Activated T-helper 9 cell treated with anti-CD3 and anti-CD28 coated beads, Interleukin-2, amount 50 U/mL, for 16 hours (primary cell): ENCODE measurements at regions not wholly inside any gene's neighbourhood (a gene's known extent, or its start where the extent isn't known, plus 50 kb on each side); places are given as distances from the start of the nearest gene placed in this dataset.

Experiments
- DNase-seq: peaks from one replicate; pipeline ENCODE4 v3.0.0-alpha.2; 2020; ENCODE audit warnings: low read depth

DNA sequence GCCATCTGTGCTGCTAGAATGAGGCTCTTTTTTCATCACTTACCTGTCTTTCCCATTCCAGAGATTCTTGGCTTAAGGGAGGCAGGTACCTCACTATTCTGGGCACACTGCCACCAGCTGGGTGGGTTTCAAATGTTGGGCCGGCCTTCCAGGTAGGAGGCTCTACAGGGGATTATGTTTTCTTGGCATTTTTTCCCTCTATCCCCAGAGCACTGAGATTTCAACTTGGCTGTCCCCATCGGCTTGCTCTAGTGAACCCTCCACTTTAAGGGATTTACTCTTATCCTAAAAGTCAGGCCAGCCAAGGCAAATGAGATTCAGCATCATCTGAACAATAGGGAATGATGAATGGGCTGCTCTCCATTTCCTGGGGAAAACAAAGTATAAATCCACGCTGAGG lies 710.1 kb upstream of the CELF2 start:
- DNase-seq, result no peak

GRCh38 chr10:10310498-10310897 lies 707.2 kb upstream of the CELF2 start:
- no peak for DNase-seq

DNA sequence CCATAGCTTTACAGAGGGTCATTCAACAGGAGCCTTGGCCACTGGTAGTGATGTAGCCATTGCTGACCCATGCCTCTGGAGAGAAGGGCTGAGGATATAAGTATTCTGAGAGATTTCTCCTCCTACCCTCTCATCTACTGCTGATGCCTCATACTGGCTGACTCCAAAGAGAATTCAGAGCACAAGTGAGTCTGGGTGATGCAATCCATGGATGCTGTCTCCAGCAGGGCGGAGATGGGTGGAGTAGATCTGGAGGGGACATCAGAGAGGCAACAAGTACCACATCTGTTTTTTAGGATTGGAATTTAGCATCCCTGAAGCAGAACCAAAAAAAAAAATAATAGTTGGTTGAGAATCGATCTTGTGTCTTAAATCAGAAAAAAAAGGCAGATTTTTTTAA lies 705.7 kb upstream of the CELF2 start:
- no peak for DNase-seq

DNA sequence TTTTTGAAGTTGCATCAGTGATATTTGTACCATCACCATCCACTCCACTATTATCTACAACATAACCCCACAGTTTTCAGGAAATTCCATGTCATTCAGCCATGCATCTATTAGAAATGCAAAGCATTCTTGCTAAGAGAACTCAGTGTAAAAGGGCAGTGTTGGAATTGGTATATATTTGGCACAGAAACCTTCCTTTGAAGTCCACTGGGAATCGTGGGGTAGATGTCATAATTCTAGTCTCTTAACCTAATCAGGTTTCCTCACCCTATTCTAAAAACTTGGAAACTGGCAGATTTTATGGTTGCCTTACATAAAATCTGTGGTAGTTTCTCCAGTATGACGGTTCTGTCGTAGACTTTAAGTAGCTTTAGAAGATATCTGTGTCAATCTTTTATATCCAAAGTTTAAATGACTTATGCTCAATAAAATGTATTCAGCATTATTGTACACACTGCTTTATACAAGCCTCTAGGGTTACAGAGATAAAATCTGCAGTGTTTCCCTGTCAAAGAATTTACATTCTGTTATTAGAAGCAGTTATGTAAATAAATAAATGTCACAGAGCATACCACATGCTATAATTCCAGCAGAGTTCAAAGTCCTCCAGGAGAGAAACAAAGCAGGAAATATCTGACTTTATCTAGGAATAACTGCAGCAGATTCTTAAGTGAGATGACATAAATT lies 704.4 kb upstream of the CELF2 start:
- no peak for DNase-seq

- no peak for DNase-seq
These were observed 703.0 kb upstream of the CELF2 start for GRCh38 chr10:10314626-10315025.

- DNase-seq, result no peak
These were observed 701.7 kb upstream of the CELF2 start for GRCh38 chr10:10315989-10316388.

GRCh38 chr10:10317151-10317550 lies 700.5 kb upstream of the CELF2 start:
- DNase-seq, result no peak

- DNase-seq, result no peak
These were observed 698.8 kb upstream of the CELF2 start for GRCh38 chr10:10318856-10319255.

GRCh38 chr10:10320956-10321355 lies 696.7 kb upstream of the CELF2 start:
- no peak for DNase-seq

DNA sequence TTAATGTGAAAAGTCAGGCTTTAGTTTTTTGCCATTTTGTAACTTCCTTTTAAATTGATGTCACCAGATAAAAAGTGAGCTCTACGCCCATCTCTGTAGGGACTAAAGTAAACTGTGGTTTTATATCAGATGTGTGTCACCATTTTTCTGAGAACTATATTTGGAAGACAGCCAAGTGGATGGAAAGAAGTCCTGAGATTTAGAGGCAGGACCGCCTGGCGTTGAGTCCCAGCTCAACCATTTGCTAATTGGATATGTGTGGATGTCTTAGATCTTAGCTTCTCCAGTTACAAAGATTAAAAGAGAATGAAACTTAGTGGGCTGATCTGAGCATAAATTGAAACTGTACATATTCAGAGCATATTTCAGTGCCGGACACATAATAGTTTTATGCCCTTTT lies 691.6 kb upstream of the CELF2 start:
- no peak for DNase-seq

GRCh38 chr10:10327934-10328333 lies 689.7 kb upstream of the CELF2 start:
- DNase-seq, result no peak

GRCh38 chr10:10330418-10330817 lies 687.3 kb upstream of the CELF2 start:
- no peak for DNase-seq

DNA sequence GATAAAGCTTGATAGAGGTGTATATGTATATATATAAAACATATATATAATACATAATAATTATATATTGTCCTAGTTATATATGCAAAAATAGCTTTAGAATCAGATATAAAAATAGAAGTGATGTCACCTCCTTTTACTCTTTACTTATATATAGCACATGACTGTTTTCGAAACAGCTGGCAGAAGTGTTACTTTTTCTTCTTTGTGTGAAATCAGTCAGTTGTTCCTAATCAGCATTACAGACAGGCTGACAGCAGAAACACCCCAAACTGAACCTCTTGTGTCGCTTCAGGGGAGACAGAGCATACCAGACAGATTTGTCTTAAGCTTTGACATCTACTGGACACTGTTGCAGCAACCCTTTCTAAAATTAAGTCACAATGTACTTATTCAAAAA lies 684.9 kb upstream of the CELF2 start:
- DNase-seq, result no peak

- no peak for DNase-seq
These were observed 684.0 kb upstream of the CELF2 start for GRCh38 chr10:10333622-10334021.

DNA sequence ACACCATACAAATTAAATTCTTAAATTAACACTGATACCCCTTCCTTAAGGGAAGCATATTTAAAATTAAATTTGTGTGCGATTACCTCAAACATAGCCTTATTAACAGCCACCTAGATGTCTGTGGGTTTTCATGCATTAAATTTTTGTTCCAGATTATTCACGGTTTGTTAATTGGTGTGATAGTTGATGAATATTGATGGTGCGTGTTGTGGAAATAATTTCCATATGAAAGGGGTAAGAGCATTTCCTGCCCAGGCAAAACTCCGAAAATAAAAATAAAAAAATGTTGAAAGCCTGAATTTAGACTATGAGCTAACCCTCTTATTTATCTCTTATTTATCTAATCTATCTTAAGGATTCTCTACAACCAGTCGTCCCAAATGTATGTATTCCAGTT lies 679.3 kb upstream of the CELF2 start:
- no peak for DNase-seq

DNA sequence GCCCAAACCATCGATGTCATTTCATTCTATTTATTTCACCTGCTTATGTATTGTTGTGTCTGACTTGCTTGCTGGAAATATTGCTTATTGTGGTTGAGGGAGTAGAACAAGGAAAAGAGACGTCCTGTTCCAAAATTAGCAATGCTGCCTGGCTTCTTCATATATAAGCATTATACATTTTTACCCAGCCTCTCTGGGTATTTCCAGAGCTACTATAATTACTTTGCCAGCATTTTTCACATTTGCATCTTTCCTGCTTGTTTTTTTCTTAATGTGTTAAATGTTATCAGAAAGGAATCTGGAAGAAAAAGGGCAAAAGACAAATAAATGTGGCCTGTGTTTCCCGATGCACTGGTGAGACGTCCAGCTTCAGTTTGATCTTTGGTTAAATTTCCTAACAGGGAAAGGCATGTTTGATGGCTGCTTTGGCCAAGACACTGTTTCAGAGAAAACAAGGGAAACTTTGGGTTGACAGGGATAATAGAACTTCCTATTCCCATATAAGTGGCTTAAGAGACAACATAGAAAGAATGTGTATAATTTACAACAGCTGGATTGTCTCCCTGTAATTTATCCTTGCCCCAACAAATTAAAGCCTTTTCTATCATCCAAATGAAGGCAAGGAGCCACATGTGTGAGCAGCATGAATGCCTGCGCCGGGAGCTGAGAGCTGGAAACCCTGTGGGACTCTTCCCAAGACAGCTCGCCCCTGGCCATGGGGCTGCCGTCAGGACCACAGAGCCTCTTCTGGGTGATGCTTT lies 671.1 kb upstream of the CELF2 start:
- DNase-seq, result no peak

DNA sequence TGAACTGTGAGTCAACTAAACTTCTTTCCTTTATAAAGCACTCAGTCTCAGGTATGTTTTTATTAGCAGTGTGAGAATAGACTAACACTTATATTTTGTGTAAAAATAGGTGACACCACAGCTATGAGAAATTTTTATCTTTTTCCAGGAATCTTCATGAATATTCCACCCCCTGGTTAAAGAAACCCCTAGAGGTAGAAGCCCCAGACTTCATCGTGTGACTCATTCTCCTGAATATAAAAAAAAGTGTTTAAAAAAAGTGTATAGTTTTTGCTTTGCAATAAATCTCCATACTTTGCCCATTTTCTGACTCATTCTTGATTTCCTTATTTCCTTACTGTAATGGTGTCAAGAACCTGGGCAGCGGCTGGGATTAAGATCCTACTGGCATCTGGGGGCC lies 667.6 kb upstream of the CELF2 start:
- no peak for DNase-seq

DNA sequence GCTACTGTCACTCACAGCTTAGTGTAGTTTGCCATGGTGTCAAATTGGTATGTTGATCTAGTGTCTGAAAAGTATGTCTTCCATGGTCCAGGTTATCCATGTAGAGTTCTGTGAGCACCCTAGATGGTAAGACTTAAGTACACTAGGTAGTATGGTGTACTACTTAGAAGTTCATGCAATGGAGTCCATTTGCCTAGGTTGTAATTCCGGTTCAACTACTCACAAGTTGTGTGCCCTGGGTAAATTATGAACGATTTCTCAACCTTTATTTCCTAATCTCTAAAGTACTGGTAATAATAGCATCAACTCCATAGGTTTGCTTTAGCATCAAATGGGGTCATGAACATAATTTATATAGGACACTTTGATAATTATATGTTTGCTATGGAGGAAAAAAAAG lies 666.2 kb upstream of the CELF2 start:
- DNase-seq, result no peak

DNA sequence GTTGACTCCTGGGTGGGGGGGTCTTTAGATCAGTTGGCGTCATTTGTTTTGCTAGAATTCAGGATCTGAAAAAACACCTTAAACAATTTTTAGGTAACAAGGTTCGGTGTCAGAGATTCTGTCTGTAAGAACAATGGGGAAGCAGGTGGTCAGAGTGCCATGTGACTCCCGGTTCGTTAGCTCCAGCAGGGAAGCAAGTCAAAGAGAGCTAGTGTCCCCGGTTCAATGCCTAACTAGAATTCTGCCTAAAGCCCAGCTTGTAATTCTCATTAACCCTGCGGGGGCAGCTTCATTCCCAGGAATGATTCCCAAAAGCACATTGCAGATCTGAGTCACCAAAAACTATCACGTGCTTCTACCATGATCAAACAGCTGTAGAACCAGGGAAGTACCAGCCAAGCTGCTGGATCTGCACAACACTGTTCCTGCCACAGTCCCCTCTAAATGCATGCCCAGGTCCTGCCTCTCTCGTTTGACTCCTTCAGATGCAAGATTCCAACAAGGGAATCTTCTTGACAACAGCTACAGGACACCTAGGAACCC lies 664.3 kb upstream of the CELF2 start:
- DNase-seq, result no peak

- no peak for DNase-seq
These were observed 658.4 kb upstream of the CELF2 start for GRCh38 chr10:10359263-10359662.

- no peak for DNase-seq
These were observed 656.3 kb upstream of the CELF2 start for GRCh38 chr10:10361301-10361885.

DNA sequence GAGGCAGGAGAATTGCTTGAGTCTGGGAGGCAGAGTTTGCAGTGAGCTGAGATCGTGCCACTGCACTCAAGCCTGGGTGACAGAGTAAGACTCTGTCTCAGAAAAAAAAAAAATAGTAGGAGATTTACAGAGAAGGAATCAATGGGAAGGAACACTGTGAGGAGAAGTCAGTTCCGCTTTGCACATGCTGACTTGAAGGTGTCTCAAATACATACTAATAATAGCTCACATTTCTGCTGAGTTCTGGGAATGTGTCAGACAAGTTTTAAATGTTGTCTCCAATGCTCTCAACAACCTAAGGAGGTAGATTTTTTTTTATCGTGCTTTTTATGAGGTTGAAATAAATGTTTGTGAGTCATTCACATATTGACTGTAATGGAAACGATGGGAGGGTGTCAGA lies 654.9 kb upstream of the CELF2 start:
- no peak for DNase-seq

DNA sequence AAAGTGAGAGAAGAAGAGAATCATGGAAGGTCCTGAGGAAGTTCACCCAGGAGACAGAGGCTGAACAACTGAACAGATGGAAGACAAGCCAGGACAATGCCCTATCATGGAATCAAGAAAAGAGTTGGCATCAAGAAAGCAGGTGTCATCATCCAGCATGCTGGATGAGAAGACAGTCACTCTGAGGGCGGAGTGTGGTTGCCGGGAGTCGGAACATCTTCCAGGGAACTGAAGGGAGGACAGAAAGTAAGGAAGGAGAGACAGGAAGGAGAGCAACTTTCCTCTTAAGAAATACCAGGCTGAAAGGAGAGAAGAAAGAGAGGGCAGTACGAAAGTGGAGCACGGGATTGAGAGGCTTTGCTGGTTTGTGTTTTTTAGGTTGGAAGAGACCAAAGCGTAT lies 654.5 kb upstream of the CELF2 start:
- DNase-seq, result no peak
